Upper lobe of right lung (tissue), 1 donor: ENCODE measurements at regions not wholly inside any gene's neighbourhood (a gene's known extent, or its start where the extent isn't known, plus 50 kb on each side); places are given as distances from the start of the nearest gene placed in this dataset.

Experiments
- ATAC-seq: fragments of 200-7000 bp; cut with Tn5 transposase; one replicate; pipeline ENCODE4 v1.9.1; 2020; ENCODE audit warnings: mild to moderate bottlenecking, moderate library complexity
- DNase-seq: peaks from one replicate; pipeline ENCODE4 v3.0.0-alpha.2; 2020
- H3K27ac ChIP-seq: fragments of 200-600 bp; one replicate; pipeline ENCODE4 v1.8.0; 2022
- H3K27me3 ChIP-seq: fragments of 200-600 bp; one replicate; pipeline ENCODE4 v1.8.0; 2022; ENCODE audit warnings: mild to moderate bottlenecking
- H3K36me3 ChIP-seq: fragments of 200-600 bp; one replicate; pipeline ENCODE4 v1.8.0; 2022
- H3K4me1 ChIP-seq: fragments of 200-600 bp; one replicate; pipeline ENCODE4 v1.8.0; 2022
- H3K4me3 ChIP-seq: fragments of 200-600 bp; one replicate; pipeline ENCODE4 v1.8.0; 2022; ENCODE audit warnings: mild to moderate bottlenecking
- H3K9me3 ChIP-seq: fragments of 200-600 bp; one replicate; pipeline ENCODE4 v1.8.0; 2022
- CTCF ChIP-seq: fragments of 200-600 bp; IDR thresholded peaks from one replicate; pipeline ENCODE4 v1.8.0; 2022; ENCODE audit warnings: antibody characterized with exemption
- intact Hi-C: fragments of 100-400 bp; cut with DNase I; formaldehyde crosslinking; loops from one replicate; pipeline ENCODE4 v1.11.0; 2022
- donor health status: DM: no; HTN: yes; CAD: no; lungs with severe emphysema.

- TF ChIP-seq CTCF = no peak
- DNase-seq (no peak), ATAC-seq (no peak)
- H3K36me3 ChIP-seq = no peaks in the 10 kb centered on the region
- H3K9me3 ChIP-seq = no peaks in the 10 kb centered on the region
- H3K27me3 ChIP-seq = no peaks in the 10 kb centered on the region
- no peak overlapping the region for H3K27ac ChIP-seq
- intact Hi-C loops = no loop called here
- H3K4me1 ChIP-seq = no peaks in the 10 kb centered on the region
- H3K4me3 ChIP-seq = no peak overlapping the region
These were observed 187.8 kb upstream of the KCND3 start for GRCh38 chr1:112177314-112177713.

- Histone ChIP-seq H3K36me3 (no peaks in the 10 kb centered on the region), H3K9me3 (peaks cover 3% of the 10 kb centered on the region), H3K4me3 (no peak overlapping the region), H3K27ac (no peak overlapping the region), H3K4me1 (no peaks in the 10 kb centered on the region), H3K27me3 (no peaks in the 10 kb centered on the region)
- intact Hi-C loops = no loop called here
- DNase-seq (no peak), ATAC-seq (no peak)
- no peak for TF ChIP-seq CTCF
These were observed 199.1 kb upstream of the KCND3 start for GRCh38 chr1:112188611-112189010.

- no peaks in the 10 kb centered on the region for H3K4me1 ChIP-seq
- no peak for ATAC-seq
- no peak overlapping the region for H3K4me3 ChIP-seq
- DNase-seq = no peak
- no peak overlapping the region for H3K27ac ChIP-seq
- H3K27me3 ChIP-seq = no peaks in the 10 kb centered on the region
- intact Hi-C loops = no loop called here
- H3K36me3 ChIP-seq = no peaks in the 10 kb centered on the region
- TF ChIP-seq CTCF = no peak
- H3K9me3 ChIP-seq = peaks cover 3% of the 10 kb centered on the region
These were observed 199.9 kb upstream of the CTTNBP2NL start for GRCh38 chr1:112196008-112196588.

- H3K4me1 ChIP-seq = no peaks in the 10 kb centered on the region
- intact Hi-C loops = no loop called here
- H3K27me3 ChIP-seq = no peaks in the 10 kb centered on the region
- no peak overlapping the region for H3K4me3 ChIP-seq
- TF ChIP-seq CTCF = no peak
- no peak for DNase-seq
- H3K9me3 ChIP-seq = peaks cover 3% of the 10 kb centered on the region
- no peaks in the 10 kb centered on the region for H3K36me3 ChIP-seq
- ATAC-seq = no peak
- H3K27ac ChIP-seq = no peak overlapping the region
These were observed 199.3 kb upstream of the CTTNBP2NL start for GRCh38 chr1:112196731-112197130.

- intact Hi-C loops = no loop called here
- ATAC-seq (no peak), DNase-seq (no peak)
- TF ChIP-seq CTCF = no peak
- H3K36me3 ChIP-seq = no peaks in the 10 kb centered on the region
- no peaks in the 10 kb centered on the region for H3K9me3 ChIP-seq
- H3K27me3 ChIP-seq = no peaks in the 10 kb centered on the region
- H3K4me3 ChIP-seq = no peak overlapping the region
- no peak overlapping the region for H3K27ac ChIP-seq
- H3K4me1 ChIP-seq = no peaks in the 10 kb centered on the region
These were observed 186.5 kb upstream of the CTTNBP2NL start for GRCh38 chr1:112209493-112209892.

- no peaks in the 10 kb centered on the region for H3K9me3 ChIP-seq
- H3K27ac ChIP-seq = no peak overlapping the region
- no peaks in the 10 kb centered on the region for H3K4me1 ChIP-seq
- H3K4me3 ChIP-seq = no peak overlapping the region
- DNase-seq (no peak), ATAC-seq (no peak)
- intact Hi-C loops = no loop called here
- TF ChIP-seq CTCF = no peak
- no peaks in the 10 kb centered on the region for H3K27me3 ChIP-seq
- no peaks in the 10 kb centered on the region for H3K36me3 ChIP-seq
These were observed 176.7 kb upstream of the CTTNBP2NL start for GRCh38 chr1:112219267-112219666.
